WTC11 (cell line): ENCODE measurements at regions not wholly inside any gene's neighbourhood (a gene's known extent, or its start where the extent isn't known, plus 50 kb on each side); places are given as distances from the start of the nearest gene placed in this dataset.

Experiments used
- ATAC-seq: fragments of 200-7000 bp; cut with Tn5 transposase; 2 replicates; pipeline ENCODE4 v1.10.0; 2021; ENCODE audit warnings: mild to moderate bottlenecking, moderate library complexity
- CTCF ChIA-PET: fragments of 300-600 bp; sonication (Branson Sonifier 250); formaldehyde crosslinking; loops from one replicate; lab custom pipeline; 2021; ENCODE audit warnings: antibody characterized with exemption; lab: Charles Lee
- POLR2A ChIA-PET: fragments of 350-600 bp; sonication (Branson Sonifier 250); formaldehyde crosslinking; loops from one replicate; lab custom pipeline; 2021; ENCODE audit warnings: antibody characterized with exemption; lab: Charles Lee
- DNase-seq: peaks from one replicate; pipeline ENCODE4 v3.0.0; 2021; ENCODE audit warnings: low spot score
- H3K27ac Mint-ChIP-seq: 2 replicates; pipeline ENCODE4 v1.8.0; 2021; ENCODE audit warnings: mixed read lengths
- H3K27me3 Mint-ChIP-seq: 2 replicates; pipeline ENCODE4 v1.8.0; 2021; ENCODE audit warnings: low read depth, mild to moderate bottlenecking, moderate library complexity, mixed read lengths
- H3K36me3 Mint-ChIP-seq: 2 replicates; pipeline ENCODE4 v1.8.0; 2021; ENCODE audit warnings: mixed read lengths
- H3K4me1 Mint-ChIP-seq: 2 replicates; pipeline ENCODE4 v1.8.0; 2022; ENCODE audit warnings: mixed read lengths
- H3K4me3 Mint-ChIP-seq: 2 replicates; pipeline ENCODE4 v1.8.0; 2021; ENCODE audit warnings: mild to moderate bottlenecking, moderate library complexity, mixed read lengths
- H3K9me3 Mint-ChIP-seq: 2 replicates; pipeline ENCODE4 v1.8.0; 2021; ENCODE audit warnings: mixed read lengths
- CDX4 ChIP-seq: fragments of 250-450 bp; sonication (Bioruptor Pico); IDR thresholded peaks from 2 replicates; pipeline ENCODE4 v1.9.0; 2021; ENCODE audit warnings: moderate library complexity, mild to moderate bottlenecking, inconsistent platforms, borderline replicate concordance
- ELF4 ChIP-seq: sonication (generic); formaldehyde crosslinking; IDR thresholded peaks from 2 replicates; pipeline ENCODE4 v1.8.1; 2022; ENCODE audit warnings: low read depth, mild to moderate bottlenecking, moderate library complexity, missing genetic modification reagents
- GABPB1 ChIP-seq: sonication (generic); formaldehyde crosslinking; IDR thresholded peaks from 2 replicates; pipeline ENCODE4 v1.8.1; 2023; ENCODE audit warnings: mild to moderate bottlenecking, missing genetic modification reagents
- HMGA2 ChIP-seq: fragments of 250-450 bp; sonication (Bioruptor Pico); IDR thresholded peaks from 2 replicates; pipeline ENCODE4 v1.4.0; 2021; ENCODE audit warnings: mild to moderate bottlenecking, moderate library complexity
- IRF2 ChIP-seq: sonication (generic); formaldehyde crosslinking; IDR thresholded peaks from 2 replicates; pipeline ENCODE4 v1.8.0; 2022; ENCODE audit warnings: low read depth, missing genetic modification reagents, borderline replicate concordance
- JAZF1 ChIP-seq: fragments of 250-450 bp; sonication (Bioruptor Pico); IDR thresholded peaks from 2 replicates; pipeline ENCODE4 v1.9.0; 2021; ENCODE audit warnings: moderate library complexity, mild to moderate bottlenecking, inconsistent platforms
- KAT7 ChIP-seq: sonication (generic); formaldehyde crosslinking; IDR thresholded peaks from 2 replicates; pipeline ENCODE4 v1.8.1; 2023; ENCODE audit warnings: missing genetic modification reagents, mild to moderate bottlenecking, borderline replicate concordance
- MXD4 ChIP-seq: fragments of 250-450 bp; sonication (Bioruptor Pico); IDR thresholded peaks from 2 replicates; pipeline ENCODE4 v1.8.0; 2021; ENCODE audit warnings: mild to moderate bottlenecking, moderate library complexity, borderline replicate concordance
- MYBL2 ChIP-seq: sonication (generic); formaldehyde crosslinking; IDR thresholded peaks from 2 replicates; pipeline ENCODE4 v1.8.1; 2023; ENCODE audit warnings: mild to moderate bottlenecking, moderate library complexity, missing genetic modification reagents
- NFYB ChIP-seq: sonication (generic); formaldehyde crosslinking; conservative IDR thresholded peaks from 2 replicates; pipeline ENCODE4 v1.8.0; 2022; ENCODE audit warnings: low read depth, missing genetic modification reagents
- NR1H2 ChIP-seq: sonication (generic); formaldehyde crosslinking; IDR thresholded peaks from 2 replicates; pipeline ENCODE4 v1.9.0; 2021; ENCODE audit warnings: mild to moderate bottlenecking, moderate library complexity, missing genetic modification reagents
- RELA ChIP-seq: sonication (generic); formaldehyde crosslinking; IDR thresholded peaks from 2 replicates; pipeline ENCODE4 v1.8.1; 2022; ENCODE audit warnings: missing genetic modification reagents, mild to moderate bottlenecking, borderline replicate concordance
- SP1 ChIP-seq: sonication (generic); formaldehyde crosslinking; conservative IDR thresholded peaks from 2 replicates; pipeline ENCODE4 v1.8.1; 2022; ENCODE audit warnings: missing genetic modification reagents
- TEAD4 ChIP-seq: sonication (generic); formaldehyde crosslinking; IDR thresholded peaks from 2 replicates; pipeline ENCODE4 v1.8.0; 2022; ENCODE audit warnings: mild to moderate bottlenecking, missing genetic modification reagents
- TF ChIP-seq, protein P1 (sequence below): sonication (generic); formaldehyde crosslinking; IDR thresholded peaks from 2 replicates; pipeline ENCODE4 v1.8.1; 2023; ENCODE audit warnings: mild to moderate bottlenecking, moderate library complexity, missing genetic modification reagents
- TF ChIP-seq, protein P2 (sequence below): sonication (generic); formaldehyde crosslinking; IDR thresholded peaks from 2 replicates; pipeline ENCODE4 v1.8.1; 2023; ENCODE audit warnings: mild to moderate bottlenecking, missing genetic modification reagents, borderline replicate concordance
- TF ChIP-seq, protein P3 (sequence below): sonication (generic); formaldehyde crosslinking; IDR thresholded peaks from 2 replicates; pipeline ENCODE4 v1.8.0; 2022; ENCODE audit warnings: mild to moderate bottlenecking, missing genetic modification reagents
- TF ChIP-seq, protein P4 (sequence below): sonication (generic); formaldehyde crosslinking; IDR thresholded peaks from 2 replicates; pipeline ENCODE4 v1.8.1; 2022; ENCODE audit warnings: low read depth, mild to moderate bottlenecking, moderate library complexity, missing genetic modification reagents, borderline replicate concordance
- TF ChIP-seq, protein P5 (sequence below): sonication (generic); formaldehyde crosslinking; IDR thresholded peaks from 2 replicates; pipeline ENCODE4 v1.8.1; 2023; ENCODE audit warnings: mild to moderate bottlenecking, missing genetic modification reagents, moderate library complexity

DNA sequence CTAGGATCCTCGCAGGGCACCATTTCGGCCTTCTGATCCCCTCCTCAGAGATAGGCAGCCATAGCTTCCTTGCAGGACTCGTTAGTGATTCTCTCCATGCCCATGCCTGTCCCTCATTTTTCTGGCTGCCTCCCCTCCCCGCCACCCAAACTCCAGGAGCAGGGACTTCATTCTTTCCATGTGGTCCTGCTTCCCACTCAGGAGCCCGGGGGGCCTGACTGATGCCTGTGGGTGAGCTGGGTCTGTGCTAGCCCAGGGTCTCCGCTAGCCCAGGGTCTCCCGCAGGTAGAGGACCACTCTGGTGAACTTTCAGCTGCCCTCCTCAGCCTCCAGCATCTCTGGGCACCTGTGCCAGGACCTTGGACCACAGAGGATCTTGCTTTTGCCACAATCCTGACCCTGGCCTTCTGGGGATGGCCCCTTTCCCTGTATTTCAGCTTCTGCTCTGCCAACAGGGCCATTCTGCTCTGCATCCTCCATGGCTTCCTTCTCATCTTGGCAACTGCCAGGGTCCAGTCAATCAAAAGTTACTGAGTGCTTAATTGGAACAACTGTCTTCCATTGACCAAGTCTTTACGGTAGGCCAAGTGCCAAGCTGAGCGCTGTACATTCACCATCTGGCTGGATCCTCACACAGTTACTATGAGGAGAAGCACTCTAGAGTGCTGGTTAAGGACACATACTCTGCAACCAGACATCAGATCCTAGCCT, 152.2 kb downstream of the EFNB1 start (continued):
- TF ChIP-seq, protein P1, sequence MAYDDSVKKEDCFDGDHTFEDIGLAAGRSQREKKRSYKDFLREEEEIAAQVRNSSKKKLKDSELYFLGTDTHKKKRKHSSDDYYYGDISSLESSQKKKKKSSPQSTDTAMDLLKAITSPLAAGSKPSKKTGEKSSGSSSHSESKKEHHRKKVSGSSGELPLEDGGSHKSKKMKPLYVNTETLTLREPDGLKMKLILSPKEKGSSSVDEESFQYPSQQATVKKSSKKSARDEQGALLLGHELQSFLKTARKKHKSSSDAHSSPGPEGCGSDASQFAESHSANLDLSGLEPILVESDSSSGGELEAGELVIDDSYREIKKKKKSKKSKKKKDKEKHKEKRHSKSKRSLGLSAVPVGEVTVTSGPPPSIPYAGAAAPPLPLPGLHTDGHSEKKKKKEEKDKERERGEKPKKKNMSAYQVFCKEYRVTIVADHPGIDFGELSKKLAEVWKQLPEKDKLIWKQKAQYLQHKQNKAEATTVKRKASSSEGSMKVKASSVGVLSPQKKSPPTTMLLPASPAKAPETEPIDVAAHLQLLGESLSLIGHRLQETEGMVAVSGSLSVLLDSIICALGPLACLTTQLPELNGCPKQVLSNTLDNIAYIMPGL (CRISPR knock-in tag) = no peak
- TF ChIP-seq, protein P2, sequence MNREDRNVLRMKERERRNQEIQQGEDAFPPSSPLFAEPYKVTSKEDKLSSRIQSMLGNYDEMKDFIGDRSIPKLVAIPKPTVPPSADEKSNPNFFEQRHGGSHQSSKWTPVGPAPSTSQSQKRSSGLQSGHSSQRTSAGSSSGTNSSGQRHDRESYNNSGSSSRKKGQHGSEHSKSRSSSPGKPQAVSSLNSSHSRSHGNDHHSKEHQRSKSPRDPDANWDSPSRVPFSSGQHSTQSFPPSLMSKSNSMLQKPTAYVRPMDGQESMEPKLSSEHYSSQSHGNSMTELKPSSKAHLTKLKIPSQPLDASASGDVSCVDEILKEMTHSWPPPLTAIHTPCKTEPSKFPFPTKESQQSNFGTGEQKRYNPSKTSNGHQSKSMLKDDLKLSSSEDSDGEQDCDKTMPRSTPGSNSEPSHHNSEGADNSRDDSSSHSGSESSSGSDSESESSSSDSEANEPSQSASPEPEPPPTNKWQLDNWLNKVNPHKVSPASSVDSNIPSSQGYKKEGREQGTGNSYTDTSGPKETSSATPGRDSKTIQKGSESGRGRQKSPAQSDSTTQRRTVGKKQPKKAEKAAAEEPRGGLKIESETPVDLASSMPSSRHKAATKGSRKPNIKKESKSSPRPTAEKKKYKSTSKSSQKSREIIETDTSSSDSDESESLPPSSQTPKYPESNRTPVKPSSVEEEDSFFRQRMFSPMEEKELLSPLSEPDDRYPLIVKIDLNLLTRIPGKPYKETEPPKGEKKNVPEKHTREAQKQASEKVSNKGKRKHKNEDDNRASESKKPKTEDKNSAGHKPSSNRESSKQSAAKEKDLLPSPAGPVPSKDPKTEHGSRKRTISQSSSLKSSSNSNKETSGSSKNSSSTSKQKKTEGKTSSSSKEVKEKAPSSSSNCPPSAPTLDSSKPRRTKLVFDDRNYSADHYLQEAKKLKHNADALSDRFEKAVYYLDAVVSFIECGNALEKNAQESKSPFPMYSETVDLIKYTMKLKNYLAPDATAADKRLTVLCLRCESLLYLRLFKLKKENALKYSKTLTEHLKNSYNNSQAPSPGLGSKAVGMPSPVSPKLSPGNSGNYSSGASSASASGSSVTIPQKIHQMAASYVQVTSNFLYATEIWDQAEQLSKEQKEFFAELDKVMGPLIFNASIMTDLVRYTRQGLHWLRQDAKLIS = no peak
- TF ChIP-seq IRF2 (CRISPR knock-in tag) (no peak), NR1H2 (CRISPR knock-in tag) (no peak), HMGA2 (no peak), SP1 (CRISPR knock-in tag) (no peak)

DNA sequence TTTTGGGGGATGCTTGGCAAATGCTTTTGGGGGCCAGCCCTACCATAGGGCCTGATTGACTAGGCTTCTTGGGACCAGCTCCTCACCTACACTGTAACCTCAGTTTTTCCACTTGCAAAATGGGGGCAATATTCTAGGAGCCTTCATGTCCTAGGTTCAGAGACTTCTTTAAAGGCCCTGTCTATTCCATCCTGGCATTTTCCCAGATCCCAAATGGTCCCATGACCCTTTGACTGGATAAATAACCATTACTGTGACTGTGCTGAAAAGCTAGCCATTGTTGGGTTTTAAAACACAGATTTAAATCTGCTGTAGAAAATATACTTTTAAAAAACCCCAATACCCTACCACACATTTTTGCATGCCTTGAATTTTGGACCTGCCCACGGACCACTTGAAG, 149.8 kb downstream of the EFNB1 start:
- ATAC-seq = no peak
- H3K4me3 Mint-ChIP-seq = no peak overlapping the region
- H3K9me3 Mint-ChIP-seq = no peaks in the 10 kb centered on the region
- H3K36me3 Mint-ChIP-seq = no peaks in the 10 kb centered on the region
- no peak for DNase-seq
- POLR2A ChIA-PET = interaction anchor here (0.8 kb wide), 1 partner anchor 12 kb away, joined by 3 read pairs; no protein-coding TSS in a partner anchor
- no peak overlapping the region for H3K27ac Mint-ChIP-seq
- CTCF ChIA-PET = interaction anchor here (1.2 to 2.8 kb wide), 7 partner anchors 32 to 409 kb away, joined by 3 to 12 read pairs (median 5); no protein-coding TSS in a partner anchor
- H3K27me3 Mint-ChIP-seq = peaks cover 3% of the 10 kb centered on the region
- H3K4me1 Mint-ChIP-seq = peaks cover 5% of the 10 kb centered on the region
- TF ChIP-seq, protein P2 = no peak
- TF ChIP-seq CDX4 (no peak), MXD4 (CRISPR knock-in tag) (no peak), TEAD4 (CRISPR knock-in tag) (no peak), KAT7 (no peak), NFYB (CRISPR knock-in tag) (no peak), MYBL2 (CRISPR knock-in tag) (no peak), RELA (CRISPR knock-in tag) (no peak), ELF4 (CRISPR knock-in tag) (no peak), GABPB1 (CRISPR knock-in tag) (no peak), JAZF1 (CRISPR knock-in tag) (no peak)
- TF ChIP-seq, protein P3, sequence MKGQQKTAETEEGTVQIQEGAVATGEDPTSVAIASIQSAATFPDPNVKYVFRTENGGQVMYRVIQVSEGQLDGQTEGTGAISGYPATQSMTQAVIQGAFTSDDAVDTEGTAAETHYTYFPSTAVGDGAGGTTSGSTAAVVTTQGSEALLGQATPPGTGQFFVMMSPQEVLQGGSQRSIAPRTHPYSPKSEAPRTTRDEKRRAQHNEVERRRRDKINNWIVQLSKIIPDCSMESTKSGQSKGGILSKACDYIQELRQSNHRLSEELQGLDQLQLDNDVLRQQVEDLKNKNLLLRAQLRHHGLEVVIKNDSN (CRISPR knock-in tag) = no peak
- TF ChIP-seq, protein P4, sequence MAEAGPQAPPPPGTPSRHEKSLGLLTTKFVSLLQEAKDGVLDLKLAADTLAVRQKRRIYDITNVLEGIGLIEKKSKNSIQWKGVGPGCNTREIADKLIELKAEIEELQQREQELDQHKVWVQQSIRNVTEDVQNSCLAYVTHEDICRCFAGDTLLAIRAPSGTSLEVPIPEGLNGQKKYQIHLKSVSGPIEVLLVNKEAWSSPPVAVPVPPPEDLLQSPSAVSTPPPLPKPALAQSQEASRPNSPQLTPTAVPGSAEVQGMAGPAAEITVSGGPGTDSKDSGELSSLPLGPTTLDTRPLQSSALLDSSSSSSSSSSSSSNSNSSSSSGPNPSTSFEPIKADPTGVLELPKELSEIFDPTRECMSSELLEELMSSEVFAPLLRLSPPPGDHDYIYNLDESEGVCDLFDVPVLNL (CRISPR knock-in tag) = no peak
- TF ChIP-seq, protein P5, sequence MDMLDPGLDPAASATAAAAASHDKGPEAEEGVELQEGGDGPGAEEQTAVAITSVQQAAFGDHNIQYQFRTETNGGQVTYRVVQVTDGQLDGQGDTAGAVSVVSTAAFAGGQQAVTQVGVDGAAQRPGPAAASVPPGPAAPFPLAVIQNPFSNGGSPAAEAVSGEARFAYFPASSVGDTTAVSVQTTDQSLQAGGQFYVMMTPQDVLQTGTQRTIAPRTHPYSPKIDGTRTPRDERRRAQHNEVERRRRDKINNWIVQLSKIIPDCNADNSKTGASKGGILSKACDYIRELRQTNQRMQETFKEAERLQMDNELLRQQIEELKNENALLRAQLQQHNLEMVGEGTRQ = no peak
